ENCODE measurements at regions not wholly inside any gene's neighbourhood (a gene's known extent, or its start where the extent isn't known, plus 50 kb on each side); places are given as distances from the start of the nearest gene placed in this dataset.

GRCh38 chr2:82599021-82599420, 1860.1 kb downstream of the SUCLG1 start:
- DNase-seq: no peak

GRCh38 chr2:82596581-82596980, 1862.5 kb downstream of the SUCLG1 start:
- DNase-seq: no peak

- DNase-seq: no peak
These were observed 1867.4 kb downstream of the SUCLG1 start for GRCh38 chr2:82591718-82592117.

- DNase-seq: no peak
These were observed 1882.4 kb downstream of the SUCLG1 start for GRCh38 chr2:82576656-82577055.

GRCh38 chr2:82539280-82539621, 1919.8 kb downstream of the SUCLG1 start:
- no peak for DNase-seq

GRCh38 chr2:82538590-82539279, 1920.3 kb downstream of the SUCLG1 start:
- DNase-seq: no peak

GRCh38 chr2:82528288-82528687, 1930.8 kb downstream of the SUCLG1 start:
- no peak for DNase-seq

- DNase-seq: peak in 1 of 5 experiments; percentile 45
These were observed 1932.0 kb downstream of the SUCLG1 start for GRCh38 chr2:82527124-82527523.

- DNase-seq: peak in 1 of 5 experiments; percentile 43
These were observed 1932.8 kb downstream of the SUCLG1 start for GRCh38 chr2:82526277-82526676.

- DNase-seq: peak in 1 of 5 experiments; percentile 12
These were observed 1933.3 kb downstream of the SUCLG1 start for GRCh38 chr2:82525744-82526143.

GRCh38 chr2:82524826-82525225, 1934.3 kb downstream of the SUCLG1 start:
- no peak for DNase-seq

GRCh38 chr2:82511894-82512293, 1947.2 kb downstream of the SUCLG1 start:
- no peak for DNase-seq

- no peak for DNase-seq
These were observed 1950.4 kb downstream of the SUCLG1 start for GRCh38 chr2:82508702-82509101.

- DNase-seq: no peak
These were observed 1951.4 kb downstream of the SUCLG1 start for GRCh38 chr2:82507657-82508056.

GRCh38 chr2:82501217-82501616, 1957.9 kb downstream of the SUCLG1 start:
- DNase-seq: no peak

- DNase-seq: no peak
These were observed 1960.2 kb downstream of the SUCLG1 start for GRCh38 chr2:82498777-82499443.

- DNase-seq: no peak
These were observed 1964.3 kb downstream of the SUCLG1 start for GRCh38 chr2:82494739-82495138.

GRCh38 chr2:82491591-82491990, 1967.5 kb downstream of the SUCLG1 start:
- no peak for DNase-seq

- DNase-seq: no peak
These were observed 1971.7 kb downstream of the SUCLG1 start for GRCh38 chr2:82487354-82487753.

GRCh38 chr2:82485701-82486100, 1973.4 kb downstream of the SUCLG1 start:
- DNase-seq: no peak

GRCh38 chr2:82481207-82481606, 1977.9 kb downstream of the SUCLG1 start:
- DNase-seq: no peak

- no peak for DNase-seq
These were observed 1980.4 kb downstream of the SUCLG1 start for GRCh38 chr2:82478641-82479040.

- no peak for DNase-seq
These were observed 1983.0 kb downstream of the SUCLG1 start for GRCh38 chr2:82476094-82476493.

GRCh38 chr2:82428251-82428650, 2030.8 kb downstream of the SUCLG1 start:
- DNase-seq: no peak

GRCh38 chr2:82412021-82412420, 2047.1 kb downstream of the SUCLG1 start:
- no peak for DNase-seq

All from T-helper 2 cell (primary cell).